IMR-90 (cell line): ENCODE measurements at regions not wholly inside any gene's neighbourhood (a gene's known extent, or its start where the extent isn't known, plus 50 kb on each side); places are given as distances from the start of the nearest gene placed in this dataset.
A peak's percentile ranks its signal among the peaks of the same experiment; 100 is the strongest.

Experiments
- ATAC-seq: fragments of 200-7000 bp; cut with Tn5 transposase; 2 replicates; pipeline ENCODE4 v1.9.1; 2020; ENCODE audit warnings: low read depth, mild to moderate bottlenecking, moderate library complexity
- BruUV-seq: library from RNA; stranded (reverse); fragments of 400-500 nt; replicated peaks from 2 replicates; lab custom pipeline; 2021; lab: Mats Ljungman, UMichigan
- CTCF ChIA-PET: fragments of 300-600 bp; formaldehyde crosslinking; extraction: SDS; loops from one replicate; lab custom pipeline; 2021; ENCODE audit warnings: antibody characterized with exemption; lab: Yijun Ruan, JAX
- POLR2A ChIA-PET: fragments of 300-600 bp; sonication (Branson Sonifier 250); formaldehyde crosslinking; loops from one replicate; lab custom pipeline; 2022; ENCODE audit warnings: antibody characterized with exemption; ENCODE audit not compliant: unreplicated experiment; lab: Charles Lee
- DNase-seq: peaks from one replicate; pipeline ENCODE4 v3.0.0; 2013
- H2AFZ ChIP-seq: replicated peaks from 2 replicates; pipeline ENCODE3; 2013; ENCODE audit warnings: low read length, mild to moderate bottlenecking; ENCODE audit not compliant: poor library complexity
- H2AK5ac ChIP-seq: 2 replicates; pipeline ENCODE4 v1.6.1; 2013; ENCODE audit warnings: low read depth, low read length, inconsistent platforms
- H2AK9ac ChIP-seq: replicated peaks from 2 replicates; pipeline ENCODE3; 2013; ENCODE audit warnings: mild to moderate bottlenecking, low read depth, low read length, moderate library complexity; ENCODE audit not compliant: poor library complexity
- H2BK120ac ChIP-seq: 2 replicates; pipeline ENCODE4 v1.6.1; 2013; ENCODE audit warnings: low read depth, low read length, inconsistent platforms
- H2BK15ac ChIP-seq: 3 replicates; pipeline ENCODE4 v1.6.1; 2013; ENCODE audit warnings: low read depth, low read length, inconsistent platforms
- H2BK20ac ChIP-seq: 2 replicates; pipeline ENCODE4 v1.6.1; 2013; ENCODE audit warnings: low read depth, mild to moderate bottlenecking, inconsistent platforms, low read length, moderate library complexity
- H2BK5ac ChIP-seq: 2 replicates; pipeline ENCODE4 v1.6.1; 2013; ENCODE audit warnings: mild to moderate bottlenecking, low read depth, low read length, inconsistent platforms; ENCODE audit not compliant: poor library complexity, severe bottlenecking
- H3K14ac ChIP-seq: replicated peaks from 2 replicates; pipeline ENCODE4 v1.6.1; 2013; ENCODE audit warnings: low read depth, low read length, inconsistent platforms
- H3K18ac ChIP-seq: 2 replicates; pipeline ENCODE4 v1.6.1; 2013; ENCODE audit warnings: low read depth, low read length, control low read depth
- H3K23ac ChIP-seq: 2 replicates; pipeline ENCODE4 v1.6.1; 2013; ENCODE audit warnings: low read depth, low read length, inconsistent platforms
- H3K27ac ChIP-seq: 2 replicates; pipeline ENCODE4 v1.5.1; 2013; ENCODE audit warnings: mild to moderate bottlenecking, control low read depth, low read length; ENCODE audit not compliant: insufficient read depth
- H3K27me3 ChIP-seq: 2 replicates; pipeline ENCODE4 v1.6.1; 2013; ENCODE audit warnings: low read length; ENCODE audit not compliant: control insufficient read depth, insufficient read depth
- H3K36me3 ChIP-seq: 2 replicates; pipeline ENCODE4 v1.6.1; 2013; ENCODE audit warnings: low read length, mixed read lengths; ENCODE audit not compliant: control insufficient read depth, insufficient read depth
- H3K4ac ChIP-seq: 2 replicates; pipeline ENCODE4 v1.6.1; 2013; ENCODE audit warnings: low read depth, low read length, inconsistent platforms
- H3K4me1 ChIP-seq: 2 replicates; pipeline ENCODE4 v1.6.1; 2013; ENCODE audit warnings: low read length, mixed read lengths; ENCODE audit not compliant: control insufficient read depth, insufficient read depth
- H3K4me2 ChIP-seq: 2 replicates; pipeline ENCODE4 v1.6.1; 2013; ENCODE audit warnings: low read depth, mild to moderate bottlenecking, control low read depth, low read length, moderate library complexity
- H3K4me3 ChIP-seq: 2 replicates; pipeline ENCODE4 v1.5.1; 2013; ENCODE audit warnings: low read depth, mild to moderate bottlenecking, control low read depth, low read length, moderate library complexity; ENCODE audit not compliant: insufficient read depth
- H3K56ac ChIP-seq: 2 replicates; pipeline ENCODE4 v1.6.1; 2013; ENCODE audit warnings: low read length, inconsistent platforms; ENCODE audit not compliant: insufficient read depth; ENCODE audit errors: extremely low read depth
- H3K79me1 ChIP-seq, 2 experiments: 2 replicates each; pipeline ENCODE4 v1.6.1; 2013; ENCODE audit warnings: low read length in 2 of 2, inconsistent platforms in 1 of 2, low read depth in 1 of 2
- H3K9ac ChIP-seq: 2 replicates; pipeline ENCODE4 v1.6.1; 2013; ENCODE audit warnings: low read depth, low read length, control low read depth
- H3K9me1 ChIP-seq: 2 replicates; pipeline ENCODE4 v1.6.1; 2013; ENCODE audit warnings: low read length, inconsistent platforms; ENCODE audit not compliant: insufficient read depth
- H3K9me3 ChIP-seq: 2 replicates; pipeline ENCODE4 v1.6.1; 2013; ENCODE audit warnings: low read length; ENCODE audit not compliant: control insufficient read depth, insufficient read depth
- H4K20me1 ChIP-seq: 2 replicates; pipeline ENCODE4 v1.6.1; 2013; ENCODE audit warnings: low read length, inconsistent platforms; ENCODE audit not compliant: insufficient read depth
- H4K5ac ChIP-seq: 2 replicates; pipeline ENCODE4 v1.6.1; 2013; ENCODE audit warnings: mild to moderate bottlenecking, low read depth, low read length, control low read depth
- H4K8ac ChIP-seq, 2 experiments: 2 replicates each; pipeline ENCODE4 v1.6.1; 2013; ENCODE audit warnings: low read depth in 2 of 2, low read length in 2 of 2, control low read depth in 1 of 2, inconsistent platforms in 1 of 2
- H4K91ac ChIP-seq: 2 replicates; pipeline ENCODE4 v1.6.1; 2013; ENCODE audit warnings: low read depth, low read length, inconsistent platforms; ENCODE audit not compliant: insufficient read depth
- BHLHE40 ChIP-seq: fragments of 150-350 bp; IDR thresholded peaks from 2 replicates; pipeline ENCODE4 v1.6.1; 2016; ENCODE audit warnings: mild to moderate bottlenecking, low read depth, low read length
- FOS ChIP-seq: fragments of 150-350 bp; IDR thresholded peaks from 2 replicates; pipeline ENCODE4 v1.6.1; 2016; ENCODE audit warnings: low read depth, low read length
- SMC3 ChIP-seq: fragments of 150-350 bp; IDR thresholded peaks from 2 replicates; pipeline ENCODE4 v1.6.1; 2016; ENCODE audit warnings: low read depth, mild to moderate bottlenecking, antibody characterized with exemption, low read length, moderate library complexity
- WGBS, 2 experiments: methylation state at CpG; one replicate each; pipeline versions ENCODE4 v1.1.5 to v1.1.7; 2013; ENCODE audit warnings: missing lambda C conversion rate in 2 of 2; ENCODE audit not compliant: insufficient read length in 1 of 2; ENCODE audit errors: extremely low coverage in 2 of 2; 5-methylcytosine and 5-hydroxymethylcytosine counted together
- dilution Hi-C: fragments of 300-500 bp; cut with HindIII; formaldehyde crosslinking; loops from one replicate; pipeline ENCODE4 v1.14.3; 2018; ENCODE audit warnings: low sequenced_read_pairs; ENCODE audit not compliant: unreplicated experiment
- in situ Hi-C: fragments of 300-500 bp; cut with MboI; formaldehyde crosslinking; loops from 3 replicates; pipeline ENCODE4 v1.14.3; 2019; ENCODE audit warnings: low sequenced_read_pairs, inconsistent platforms, mixed read lengths
- intact Hi-C: fragments of 100-400 bp; cut with micrococcal nuclease; formaldehyde crosslinking; loops from 2 replicates; pipeline ENCODE4 v1.10.0; 2022

DNA sequence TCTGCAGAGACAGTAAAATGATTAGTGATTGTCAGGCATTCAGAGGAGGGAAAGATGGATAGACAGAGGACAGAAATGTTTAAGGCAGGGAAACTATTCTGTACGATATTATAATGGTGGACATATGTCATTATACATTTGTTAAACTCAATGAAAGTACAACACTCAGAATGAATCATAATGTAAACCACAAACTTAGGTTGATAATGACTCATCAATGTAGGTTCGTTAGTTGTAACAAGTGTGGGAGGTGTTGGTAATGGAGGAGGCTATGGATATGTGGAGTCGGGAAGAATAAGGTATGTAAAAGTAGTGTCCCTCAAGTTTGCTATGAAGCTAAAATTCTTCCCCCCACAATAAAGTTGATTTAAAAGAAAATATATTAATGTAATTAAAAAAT is 455.0 kb downstream of the BRINP3 start:
- in situ Hi-C loops: no loop called here
- DNase-seq (peak; percentile 75), ATAC-seq (no peak)
- H3K4me2 ChIP-seq: no peak overlapping the region
- POLR2A ChIA-PET: no interaction called here
- H3K56ac ChIP-seq: no peak overlapping the region
- H2BK15ac ChIP-seq: no peak overlapping the region
- H3K79me1 ChIP-seq: no peaks in the 10 kb centered on the region
- no peak overlapping the region for H2AK9ac ChIP-seq
- no CpG with 5 or more reads among the region's 3 CpGs for WGBS, 2 experiments
- dilution Hi-C loops: no loop called here
- H3K4me3 ChIP-seq: no peak overlapping the region
- intact Hi-C loops: no loop called here
- no peak overlapping the region for H2AFZ ChIP-seq
- no peak overlapping the region for H4K5ac ChIP-seq
- H4K20me1 ChIP-seq: no peaks in the 10 kb centered on the region
- H3K9ac ChIP-seq: no peak overlapping the region
- H4K8ac ChIP-seq: no peak overlapping the region
- no peak overlapping the region for H2AK5ac ChIP-seq
- H2BK5ac ChIP-seq: no peak overlapping the region
- H3K36me3 ChIP-seq: no peaks in the 10 kb centered on the region
- H3K4ac ChIP-seq: no peak overlapping the region
- H3K4me1 ChIP-seq: no peaks in the 10 kb centered on the region
- H3K23ac ChIP-seq: no peak overlapping the region
- no peak overlapping the region for H2BK20ac ChIP-seq
- no peaks in the 10 kb centered on the region for H3K9me1 ChIP-seq
- no peak overlapping the region for H2BK120ac ChIP-seq
- H3K27ac ChIP-seq: no peak overlapping the region
- no peak overlapping the region for H4K91ac ChIP-seq
- BruUV-seq: no TSS peak
- H3K18ac ChIP-seq: no peak overlapping the region
- peak; percentile 89 for TF ChIP-seq FOS
- TF ChIP-seq SMC3: no peak
- TF ChIP-seq BHLHE40: peak; percentile 23; the same call in 1 of the 2 replicates
- no peaks in the 10 kb centered on the region for H3K9me3 ChIP-seq
- H3K14ac ChIP-seq: 0 out of 2 replicates have a peak overlapping the region, but pooled peaks have one; percentile 63
- CTCF ChIA-PET: no interaction called here
- no peaks in the 10 kb centered on the region for H3K27me3 ChIP-seq
